H9 (cell line): ENCODE measurements at regions not wholly inside any gene's neighbourhood (a gene's known extent, or its start where the extent isn't known, plus 50 kb on each side); places are given as distances from the start of the nearest gene placed in this dataset.

Source experiments
- DNase-seq: peaks from one replicate; pipeline ENCODE4 v3.0.0-alpha.2; 2017
- H2AFZ ChIP-seq: one replicate; pipeline ENCODE4 v1.6.1; 2013; ENCODE audit warnings: mild to moderate bottlenecking, low read length, control low read depth, moderate library complexity
- H2AK5ac ChIP-seq: 2 replicates; pipeline ENCODE4 v1.6.1; 2013; ENCODE audit warnings: low read length, control low read depth, mixed read lengths; ENCODE audit not compliant: insufficient read length
- H2BK120ac ChIP-seq: one replicate; pipeline ENCODE4 v1.6.1; 2013; ENCODE audit warnings: low read depth, mild to moderate bottlenecking, low read length, control low read depth, inconsistent platforms; ENCODE audit not compliant: poor library complexity, severe bottlenecking
- H2BK12ac ChIP-seq: 2 replicates; pipeline ENCODE4 v1.6.1; 2013; ENCODE audit warnings: low read length, control low read depth, mixed read lengths, low read depth; ENCODE audit not compliant: insufficient read length
- H2BK15ac ChIP-seq: 2 replicates; pipeline ENCODE4 v1.6.1; 2013; ENCODE audit warnings: low read depth, low read length, control low read depth
- H2BK20ac ChIP-seq: one replicate; pipeline ENCODE4 v1.6.1; 2013; ENCODE audit warnings: low read depth, mild to moderate bottlenecking, low read length, control low read depth, inconsistent platforms; ENCODE audit not compliant: poor library complexity, severe bottlenecking
- H2BK5ac ChIP-seq: 2 replicates; pipeline ENCODE4 v1.6.1; 2013; ENCODE audit warnings: low read length, control low read depth, mixed read lengths; ENCODE audit not compliant: insufficient read length
- H3K14ac ChIP-seq: 2 replicates; pipeline ENCODE4 v1.6.1; 2013; ENCODE audit warnings: low read length, control low read depth; ENCODE audit not compliant: insufficient read depth
- H3K18ac ChIP-seq: 2 replicates; pipeline ENCODE4 v1.6.1; 2013; ENCODE audit warnings: low read depth, mild to moderate bottlenecking, mixed read lengths, low read length, control low read depth; ENCODE audit not compliant: insufficient read length
- H3K23ac ChIP-seq: 2 replicates; pipeline ENCODE4 v1.6.1; 2013; ENCODE audit warnings: low read length, control low read depth, mixed read lengths, low read depth; ENCODE audit not compliant: insufficient read length
- H3K23me2 ChIP-seq: 2 replicates; pipeline ENCODE4 v1.6.1; 2013; ENCODE audit warnings: low read depth, mild to moderate bottlenecking, mixed read lengths, low read length, control low read depth; ENCODE audit not compliant: insufficient read length, poor library complexity, severe bottlenecking
- H3K27ac ChIP-seq: 2 replicates; pipeline ENCODE4 v1.5.1; 2013; ENCODE audit warnings: low read length, control low read depth, mixed read lengths, low read depth; ENCODE audit not compliant: insufficient read length
- H3K27me3 ChIP-seq: 2 replicates; pipeline ENCODE4 v1.6.1; 2013; ENCODE audit warnings: low read length, control low read depth, inconsistent platforms; ENCODE audit not compliant: insufficient read depth
- H3K4ac ChIP-seq: 2 replicates; pipeline ENCODE4 v1.6.1; 2013; ENCODE audit warnings: low read depth, mild to moderate bottlenecking, control low read depth, inconsistent platforms, low read length, moderate library complexity
- H3K4me1 ChIP-seq: 2 replicates; pipeline ENCODE4 v1.6.1; 2013; ENCODE audit warnings: low read length, control low read depth, inconsistent platforms; ENCODE audit not compliant: insufficient read depth
- H3K4me2 ChIP-seq: 2 replicates; pipeline ENCODE4 v1.6.1; 2013; ENCODE audit warnings: low read length, control low read depth, mixed read lengths; ENCODE audit not compliant: insufficient read length, insufficient read depth
- H3K56ac ChIP-seq: 2 replicates; pipeline ENCODE4 v1.6.1; 2013; ENCODE audit warnings: low read depth, mild to moderate bottlenecking, mixed read lengths, low read length, control low read depth; ENCODE audit not compliant: insufficient read length
- H3K79me1 ChIP-seq: 2 replicates; pipeline ENCODE4 v1.6.1; 2013; ENCODE audit warnings: low read depth, mild to moderate bottlenecking, moderate library complexity, low read length, control low read depth, inconsistent platforms; ENCODE audit not compliant: insufficient read depth, poor library complexity, severe bottlenecking
- H3K79me2 ChIP-seq: 2 replicates; pipeline ENCODE4 v1.6.1; 2013; ENCODE audit warnings: low read length, control low read depth, inconsistent platforms; ENCODE audit not compliant: insufficient read depth
- H3K9ac ChIP-seq: 2 replicates; pipeline ENCODE4 v1.6.1; 2013; ENCODE audit warnings: low read length, control low read depth, mixed read lengths; ENCODE audit not compliant: insufficient read length; ENCODE audit errors: extremely low read depth
- H3K9me3 ChIP-seq: one replicate; pipeline ENCODE4 v1.6.1; 2013; ENCODE audit warnings: low read depth, low read length, inconsistent platforms; ENCODE audit not compliant: control insufficient read depth
- H3T11ph ChIP-seq: one replicate; pipeline ENCODE4 v1.6.1; 2013; ENCODE audit warnings: mild to moderate bottlenecking, low read length, control low read depth, inconsistent platforms
- H4K20me1 ChIP-seq: one replicate; pipeline ENCODE4 v1.6.1; 2013; ENCODE audit not compliant: control insufficient read depth, insufficient read length, insufficient read depth
- H4K5ac ChIP-seq: 2 replicates; pipeline ENCODE4 v1.6.1; 2013; ENCODE audit warnings: low read depth, mild to moderate bottlenecking, mixed read lengths, low read length, control low read depth; ENCODE audit not compliant: insufficient read length
- H4K8ac ChIP-seq: replicated peaks from 2 replicates; pipeline ENCODE4 v1.6.1; 2013; ENCODE audit warnings: low read length, control low read depth, mixed read lengths, low read depth; ENCODE audit not compliant: insufficient read length
- H4K91ac ChIP-seq: 2 replicates; pipeline ENCODE4 v1.6.1; 2013; ENCODE audit warnings: low read depth, mild to moderate bottlenecking, moderate library complexity, mixed read lengths, low read length, control low read depth; ENCODE audit not compliant: insufficient read length
- H3K27ac Mint-ChIP-seq, 3 experiments: 2 replicates in 2 of 3; 3 replicates in 1 of 3; pipeline ENCODE4 v1.8.0; 2020 to 2021; ENCODE audit warnings: mixed read lengths in 3 of 3, mild to moderate bottlenecking in 1 of 3, moderate library complexity in 1 of 3
- H3K27me3 Mint-ChIP-seq: 2 replicates; pipeline ENCODE4 v1.8.0; 2021; ENCODE audit warnings: low read depth, mild to moderate bottlenecking, moderate library complexity, mixed read lengths
- H3K36me3 Mint-ChIP-seq, 3 experiments: 2 replicates in 2 of 3; 3 replicates in 1 of 3; pipeline ENCODE4 v1.8.0; 2020 to 2021; ENCODE audit warnings: low read depth in 3 of 3, mixed read lengths in 3 of 3; ENCODE audit not compliant: insufficient read depth in 1 of 3
- H3K4me1 Mint-ChIP-seq, 2 experiments: 2 replicates each; pipeline ENCODE4 v1.8.0; 2020; ENCODE audit warnings: mixed read lengths in 2 of 2
- H3K4me3 Mint-ChIP-seq, 2 experiments: 2 replicates in 1 of 2; 3 replicates in 1 of 2; pipeline ENCODE4 v1.8.0; 2020 to 2021; ENCODE audit warnings: mild to moderate bottlenecking in 2 of 2, mixed read lengths in 2 of 2, moderate library complexity in 1 of 2
- H3K9me3 Mint-ChIP-seq, 2 experiments: 2 replicates in 1 of 2; 3 replicates in 1 of 2; pipeline ENCODE4 v1.8.0; 2020; ENCODE audit warnings: mild to moderate bottlenecking in 2 of 2, mixed read lengths in 2 of 2, moderate library complexity in 1 of 2
- CTCF ChIP-seq: fragments of 200-600 bp; sonication (generic); conservative IDR thresholded peaks from 3 replicates; pipeline ENCODE4 v1.8.0; 2021; ENCODE audit warnings: antibody characterized with exemption, mild to moderate bottlenecking
- WGBS: extraction: QIAGEN DNeasy Blood & Tissue Kit; methylation state at CpG from one replicate; pipeline ENCODE4 v1.1.7; 2013; ENCODE audit warnings: missing lambda C conversion rate, low lambda C conversion rate, mixed read lengths; ENCODE audit not compliant: insufficient read length; ENCODE audit errors: extremely low coverage; 5-methylcytosine and 5-hydroxymethylcytosine counted together

GRCh38 chr1:79105500-79105899 lies 99.0 kb upstream of the ADGRL4 start:
- H3K4me1 Mint-ChIP-seq = peaks cover under 1 to 1% of the 10 kb centered on the region in 2 experiments; a peak in 2 of 4 replicates
- H3K23me2 ChIP-seq = no peaks in the 10 kb centered on the region
- H3K27ac ChIP-seq = no peak overlapping the region
- H3K4me2 ChIP-seq = no peak overlapping the region
- WGBS = no CpG with 5 or more reads among the region's 2 CpGs
- no peak overlapping the region for H3K4me3 Mint-ChIP-seq
- no peak overlapping the region for H4K5ac ChIP-seq
- H2BK120ac ChIP-seq = no peak overlapping the region
- no peak overlapping the region for H3K27ac Mint-ChIP-seq
- no peak overlapping the region for H3K4ac ChIP-seq
- no peak overlapping the region for H3K56ac ChIP-seq
- H2AFZ ChIP-seq = no peak overlapping the region
- H4K91ac ChIP-seq = no peak overlapping the region
- H3K27me3 ChIP-seq = no peaks in the 10 kb centered on the region
- H3T11ph ChIP-seq = no peak overlapping the region
- H3K27me3 Mint-ChIP-seq = no peaks in the 10 kb centered on the region
- H4K8ac ChIP-seq = no peak overlapping the region
- H3K14ac ChIP-seq = no peak overlapping the region
- no peak overlapping the region for H2BK20ac ChIP-seq
- no peak overlapping the region for H2BK12ac ChIP-seq
- DNase-seq = no peak
- no peak for TF ChIP-seq CTCF
- no peaks in the 10 kb centered on the region for H3K79me2 ChIP-seq
- no peaks in the 10 kb centered on the region for H4K20me1 ChIP-seq
- no peaks in the 10 kb centered on the region for H3K9me3 ChIP-seq
- H3K4me1 ChIP-seq = no peaks in the 10 kb centered on the region
- H3K36me3 Mint-ChIP-seq = no peaks in the 10 kb centered on the region
- H2AK5ac ChIP-seq = no peak overlapping the region
- no peak overlapping the region for H3K18ac ChIP-seq
- H3K9ac ChIP-seq = no peak overlapping the region
- no peak overlapping the region for H2BK5ac ChIP-seq
- H2BK15ac ChIP-seq = no peak overlapping the region
- no peaks in the 10 kb centered on the region for H3K9me3 Mint-ChIP-seq
- H3K79me1 ChIP-seq = no peaks in the 10 kb centered on the region
- H3K23ac ChIP-seq = no peak overlapping the region
